ENCODE measurements at regions not wholly inside any gene's neighbourhood (a gene's known extent, or its start where the extent isn't known, plus 50 kb on each side); places are given as distances from the start of the nearest gene placed in this dataset.

GRCh38 chr15:38860253-38860652 is 295.6 kb upstream of the RASGRP1 start:
- TF ChIP-seq, protein P1, sequence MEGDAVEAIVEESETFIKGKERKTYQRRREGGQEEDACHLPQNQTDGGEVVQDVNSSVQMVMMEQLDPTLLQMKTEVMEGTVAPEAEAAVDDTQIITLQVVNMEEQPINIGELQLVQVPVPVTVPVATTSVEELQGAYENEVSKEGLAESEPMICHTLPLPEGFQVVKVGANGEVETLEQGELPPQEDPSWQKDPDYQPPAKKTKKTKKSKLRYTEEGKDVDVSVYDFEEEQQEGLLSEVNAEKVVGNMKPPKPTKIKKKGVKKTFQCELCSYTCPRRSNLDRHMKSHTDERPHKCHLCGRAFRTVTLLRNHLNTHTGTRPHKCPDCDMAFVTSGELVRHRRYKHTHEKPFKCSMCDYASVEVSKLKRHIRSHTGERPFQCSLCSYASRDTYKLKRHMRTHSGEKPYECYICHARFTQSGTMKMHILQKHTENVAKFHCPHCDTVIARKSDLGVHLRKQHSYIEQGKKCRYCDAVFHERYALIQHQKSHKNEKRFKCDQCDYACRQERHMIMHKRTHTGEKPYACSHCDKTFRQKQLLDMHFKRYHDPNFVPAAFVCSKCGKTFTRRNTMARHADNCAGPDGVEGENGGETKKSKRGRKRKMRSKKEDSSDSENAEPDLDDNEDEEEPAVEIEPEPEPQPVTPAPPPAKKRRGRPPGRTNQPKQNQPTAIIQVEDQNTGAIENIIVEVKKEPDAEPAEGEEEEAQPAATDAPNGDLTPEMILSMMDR (IDR thresholded peaks at IDR 0.05), result no peak
- TF ChIP-seq POLR2A (IDR thresholded peaks at IDR 0.05), result no peak
